ENCODE measurements at regions not wholly inside any gene's neighbourhood (a gene's known extent, or its start where the extent isn't known, plus 50 kb on each side); places are given as distances from the start of the nearest gene placed in this dataset.

GRCh38 chr3:193941486-193941885 lies 194.5 kb upstream of the HES1 start:
- dilution Hi-C loops (cut with MboI; ENCODE audit: extremely low pct_ligation_motif_present, low sequenced_read_pairs) = no loop called here
- no peak for TF ChIP-seq EZH2 (IDR thresholded peaks at IDR 0.05; ENCODE audit: low read length)
- no peak for TF ChIP-seq CTCF (optimal IDR thresholded peaks at IDR 0.05 in 1 of 3, IDR thresholded peaks at IDR 0.05 in 1 of 3, conservative IDR thresholded peaks at IDR 0.05 in 1 of 3; ENCODE audit: extremely low read depth in 1 of 3, insufficient read depth in 2 of 3, low read length in 3 of 3)

GRCh38 chr3:193942516-193943055 lies 193.4 kb upstream of the HES1 start:
- TF ChIP-seq CTCF (optimal IDR thresholded peaks at IDR 0.05 in 1 of 3, IDR thresholded peaks at IDR 0.05 in 1 of 3, conservative IDR thresholded peaks at IDR 0.05 in 1 of 3; ENCODE audit: extremely low read depth in 1 of 3, insufficient read depth in 2 of 3, low read length in 3 of 3) = no peak
- TF ChIP-seq EZH2 (IDR thresholded peaks at IDR 0.05; ENCODE audit: low read length) = no peak
- Histone ChIP-seq H3K9me1 (ENCODE audit: control insufficient read depth, extremely low read depth, insufficient read depth, low read length) (no peaks in the 10 kb centered on the region), H3K4me2 (ENCODE audit: control insufficient read depth, extremely low read depth, insufficient read depth, low read depth, low read length) (no peak overlapping the region), H3K36me3 (ENCODE audit: control insufficient read depth in 2 of 2, extremely low read depth in 1 of 2, insufficient read depth in 2 of 2, low read length in 2 of 2) (no peaks in the 10 kb centered on the region), H3K4me1 (ENCODE audit: control insufficient read depth, extremely low read depth, insufficient read depth, low read length) (no peaks in the 10 kb centered on the region), H3K79me2 (ENCODE audit: control insufficient read depth, insufficient read depth, low read length) (no peaks in the 10 kb centered on the region), H3K9ac (ENCODE audit: control insufficient read depth, extremely low read depth, insufficient read depth, low read length) (no peak overlapping the region), H3K27ac (ENCODE audit: control insufficient read depth, insufficient read depth, low read length) (no peak overlapping the region), H2AFZ (ENCODE audit: control insufficient read depth, low read length) (no peak overlapping the region), H3K9me3 (ENCODE audit: control insufficient read depth, low read depth, low read length) (no peaks in the 10 kb centered on the region), H3K4me3 (ENCODE audit: control insufficient read depth in 2 of 3, extremely low read depth in 1 of 3, insufficient read depth in 2 of 3, low read depth in 1 of 3, low read length in 3 of 3) (no peak overlapping the region), H3K27me3 (ENCODE audit: control insufficient read depth, extremely low read depth, insufficient read depth, low read length) (peaks cover 13% of the 10 kb centered on the region), H4K20me1 (ENCODE audit: control insufficient read depth, extremely low read depth, insufficient read depth, low read length) (no peaks in the 10 kb centered on the region)
- FAIRE-seq (no peak), DNase-seq (ENCODE audit: low read depth, low spot score) (no peak)
- dilution Hi-C loops (cut with MboI; ENCODE audit: extremely low pct_ligation_motif_present, low sequenced_read_pairs) = no loop called here

More at GRCh38 chr3:193941486-193941885, 194.5 kb upstream of the HES1 start:
- Histone ChIP-seq H3K9me1 (ENCODE audit: control insufficient read depth, extremely low read depth, insufficient read depth, low read length) (no peaks in the 10 kb centered on the region), H4K20me1 (ENCODE audit: control insufficient read depth, extremely low read depth, insufficient read depth, low read length) (no peaks in the 10 kb centered on the region), H3K4me1 (ENCODE audit: control insufficient read depth, extremely low read depth, insufficient read depth, low read length) (no peaks in the 10 kb centered on the region), H3K27ac (ENCODE audit: control insufficient read depth, insufficient read depth, low read length) (no peak overlapping the region), H2AFZ (ENCODE audit: control insufficient read depth, low read length) (no peak overlapping the region), H3K27me3 (ENCODE audit: control insufficient read depth, extremely low read depth, insufficient read depth, low read length) (peaks cover 13% of the 10 kb centered on the region), H3K4me3 (ENCODE audit: control insufficient read depth in 2 of 3, extremely low read depth in 1 of 3, insufficient read depth in 2 of 3, low read depth in 1 of 3, low read length in 3 of 3) (no peak overlapping the region), H3K9ac (ENCODE audit: control insufficient read depth, extremely low read depth, insufficient read depth, low read length) (no peak overlapping the region), H3K79me2 (ENCODE audit: control insufficient read depth, insufficient read depth, low read length) (no peaks in the 10 kb centered on the region), H3K4me2 (ENCODE audit: control insufficient read depth, extremely low read depth, insufficient read depth, low read depth, low read length) (no peak overlapping the region), H3K9me3 (ENCODE audit: control insufficient read depth, low read depth, low read length) (no peaks in the 10 kb centered on the region), H3K36me3 (ENCODE audit: control insufficient read depth in 2 of 2, extremely low read depth in 1 of 2, insufficient read depth in 2 of 2, low read length in 2 of 2) (no peaks in the 10 kb centered on the region)
- DNase-seq (ENCODE audit: low read depth, low spot score) (no peak), FAIRE-seq (no peak)

All from keratinocyte (primary cell).